SK-MEL-5 (cell line): ENCODE measurements at regions not wholly inside any gene's neighbourhood (a gene's known extent, or its start where the extent isn't known, plus 50 kb on each side); places are given as distances from the start of the nearest gene placed in this dataset.
A peak's percentile ranks its signal among the peaks of the same experiment; 100 is the strongest.

Experiments
- DNase-seq: peaks from one replicate; pipeline ENCODE4 v3.0.0-alpha.2; 2016; ENCODE audit warnings: low read depth, low spot score
- in situ Hi-C: cut with HindIII; loops from 2 replicates; pipeline ENCODE4 v1.10.0; 2016; ENCODE audit warnings: low sequenced_read_pairs, high pct_unique_total_duplicates, low pct_unique_long_range_greater_than_20kb

DNA sequence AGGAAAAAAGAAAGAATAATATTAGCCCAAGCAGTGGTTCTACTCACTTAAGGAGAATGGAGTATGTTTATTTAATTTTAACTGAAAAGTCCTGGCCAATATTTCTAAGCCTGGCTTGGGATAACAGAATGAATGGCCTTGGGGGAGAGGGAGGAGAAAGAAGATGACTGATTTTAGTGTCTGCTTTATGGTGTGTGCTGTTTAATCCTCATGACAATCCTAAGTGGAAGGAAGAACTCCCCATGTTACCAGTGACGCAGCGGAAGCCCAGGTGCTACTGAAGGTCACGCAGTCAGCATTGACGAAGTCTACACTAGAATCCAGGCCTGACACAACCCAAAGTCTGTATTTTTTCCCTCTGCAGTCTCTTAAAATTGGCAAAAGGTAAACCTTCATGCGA lies 50.5 kb downstream of the PALM2AKAP2 start:
- in situ Hi-C loops = no loop called here
- no peak for DNase-seq

DNA sequence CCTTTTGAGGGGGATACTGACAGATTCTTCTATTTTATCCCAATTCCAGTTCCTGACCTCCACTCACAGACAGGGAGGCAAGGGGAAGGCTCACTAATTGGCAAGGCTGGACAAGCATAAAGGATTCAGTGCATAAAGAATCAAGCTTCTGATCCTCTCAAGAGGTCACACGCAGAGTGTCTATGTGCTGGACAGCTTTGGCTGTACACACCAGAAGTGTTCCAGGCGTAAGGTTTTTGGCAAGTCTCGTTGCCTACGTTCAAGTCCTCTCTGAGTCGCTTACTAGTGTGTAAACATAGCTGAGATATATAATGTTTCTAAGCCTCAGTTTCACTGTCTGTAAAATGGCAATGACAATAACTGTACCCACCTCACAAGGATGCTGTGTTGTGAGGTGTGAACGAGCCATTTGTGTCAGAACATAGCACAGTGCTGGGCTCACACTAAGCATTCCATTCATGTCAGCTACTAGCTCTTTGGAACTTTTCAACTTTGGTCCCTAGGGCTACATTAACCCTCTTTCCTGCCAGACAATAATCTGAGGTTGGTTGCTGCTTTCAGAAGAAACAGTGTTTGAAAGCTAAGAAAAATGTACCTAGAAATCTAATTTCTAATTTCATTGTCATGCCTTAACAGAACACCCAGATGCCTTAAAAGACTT lies 52.1 kb downstream of the PALM2AKAP2 start:
- in situ Hi-C loops = no loop called here
- DNase-seq = no peak

DNA sequence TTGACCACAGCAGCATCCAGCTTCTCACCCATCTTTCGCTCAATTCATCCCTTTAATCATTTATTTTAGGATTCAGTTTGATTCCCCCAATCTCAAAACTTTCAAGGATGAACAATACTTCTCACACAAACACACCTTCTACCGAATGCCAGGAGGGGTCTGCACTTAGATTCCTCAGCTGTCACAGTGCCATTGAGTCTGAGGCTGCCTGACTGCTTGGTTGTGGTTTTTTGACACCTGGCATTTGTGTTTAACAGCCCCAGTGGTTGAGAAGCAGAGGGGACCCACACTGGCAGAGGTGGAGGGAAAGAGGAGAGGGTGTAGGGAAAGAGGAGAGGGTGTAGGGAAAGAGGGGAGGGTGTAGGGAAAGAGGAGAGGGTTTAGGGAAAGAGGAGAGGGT lies 54.9 kb downstream of the PALM2AKAP2 start:
- DNase-seq = no peak
- in situ Hi-C loops = no loop called here

DNA sequence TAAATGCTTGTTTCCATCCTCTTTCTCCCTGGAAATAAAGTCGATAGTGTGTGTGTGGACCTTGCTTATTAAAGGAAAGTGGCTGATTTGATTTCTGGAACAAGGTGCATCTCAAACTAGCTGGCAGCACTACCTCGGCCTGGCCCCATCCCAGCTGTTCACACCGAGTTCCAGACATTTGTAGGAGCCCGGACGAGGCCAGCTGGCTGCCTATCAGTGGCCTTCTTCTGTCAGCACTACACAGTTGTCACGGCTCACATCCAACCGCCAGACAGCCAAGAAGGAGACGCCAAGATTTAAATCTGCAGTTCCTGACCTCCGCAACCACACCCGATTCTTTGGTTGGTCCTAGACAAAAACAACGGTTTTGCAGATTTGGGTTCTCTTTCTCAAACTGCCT lies 63.6 kb downstream of the PALM2AKAP2 start:
- in situ Hi-C loops = no loop called here
- no peak for DNase-seq

DNA sequence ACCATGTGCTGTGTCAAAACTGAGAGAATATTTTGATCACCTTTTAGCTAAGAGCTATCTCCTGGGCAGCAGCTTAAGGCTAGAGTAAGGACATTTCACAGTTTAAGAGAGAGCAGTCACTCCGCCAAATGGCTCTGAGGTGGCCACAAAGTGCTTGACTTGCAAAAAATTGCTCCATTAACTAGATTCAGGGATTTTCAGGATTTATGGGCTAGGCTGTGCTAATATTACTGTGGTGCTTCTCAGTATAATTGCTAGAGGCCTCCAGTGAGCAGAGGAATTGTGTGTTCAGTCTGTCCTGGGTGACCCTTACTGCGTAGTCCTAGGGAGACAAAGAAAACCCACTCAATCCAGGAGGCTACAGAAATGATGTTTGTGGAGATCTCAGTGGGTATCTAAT lies 65.2 kb downstream of the PALM2AKAP2 start:
- in situ Hi-C loops = no loop called here
- no peak for DNase-seq

DNA sequence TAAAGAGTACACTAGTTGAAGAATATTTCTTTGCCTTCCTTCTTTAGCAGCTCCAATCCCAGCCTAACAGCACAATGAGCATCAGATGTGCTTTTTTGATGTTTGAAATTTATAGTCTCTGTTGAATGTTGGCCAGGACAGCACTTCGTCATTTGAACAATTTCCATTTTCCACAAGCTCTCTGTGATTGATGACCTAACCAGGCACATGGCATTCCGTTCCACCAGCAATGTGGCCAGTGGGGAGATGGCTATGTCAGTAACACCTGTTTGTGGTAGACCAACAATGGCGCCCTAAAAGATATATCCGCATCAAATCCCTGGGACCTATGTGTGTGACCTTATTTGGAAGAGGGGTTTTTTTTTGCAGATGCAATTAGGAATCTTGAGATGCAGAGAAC lies 66.8 kb downstream of the PALM2AKAP2 start:
- no peak for DNase-seq
- in situ Hi-C loops = no loop called here

DNA sequence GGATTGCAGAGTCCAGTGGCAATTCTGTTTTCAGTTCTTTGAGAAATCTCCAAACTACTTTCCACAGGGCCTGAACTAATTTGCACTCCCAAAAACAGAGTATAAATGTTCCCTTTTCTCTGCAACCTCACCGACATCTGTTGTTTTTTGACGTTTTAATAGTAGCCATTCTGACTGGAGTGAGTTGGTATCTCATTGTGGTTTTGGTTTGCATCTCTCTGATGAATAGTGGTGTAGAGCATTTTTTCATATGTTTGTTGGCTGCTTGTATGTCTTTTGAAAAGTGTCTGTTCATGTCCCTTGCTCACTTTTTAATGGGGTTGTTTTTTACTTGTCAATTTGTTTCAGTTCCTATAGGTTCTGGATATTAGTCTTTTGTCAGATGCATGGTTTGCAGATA lies 72.6 kb downstream of the PALM2AKAP2 start:
- DNase-seq = no peak
- in situ Hi-C loops = no loop called here

DNA sequence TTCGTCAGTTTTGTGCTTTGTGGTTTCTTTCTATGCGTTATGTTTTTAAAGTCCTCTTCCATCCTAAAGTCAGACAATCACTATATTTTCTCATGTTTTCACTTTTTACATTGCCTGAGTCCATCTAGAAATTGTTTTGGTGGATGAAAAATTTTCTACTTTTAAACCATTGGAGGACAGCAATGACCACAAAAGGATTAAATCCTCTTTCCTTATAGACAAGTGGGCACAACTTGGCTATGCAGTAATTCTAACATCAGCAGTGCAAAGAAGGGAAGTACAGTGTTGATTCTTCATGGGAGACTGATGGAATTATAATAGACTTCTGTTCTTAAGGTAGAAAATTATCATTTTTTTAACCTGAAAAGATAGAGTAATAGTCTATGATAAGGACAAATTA lies 75.5 kb downstream of the PALM2AKAP2 start:
- in situ Hi-C loops = no loop called here
- DNase-seq = no peak

DNA sequence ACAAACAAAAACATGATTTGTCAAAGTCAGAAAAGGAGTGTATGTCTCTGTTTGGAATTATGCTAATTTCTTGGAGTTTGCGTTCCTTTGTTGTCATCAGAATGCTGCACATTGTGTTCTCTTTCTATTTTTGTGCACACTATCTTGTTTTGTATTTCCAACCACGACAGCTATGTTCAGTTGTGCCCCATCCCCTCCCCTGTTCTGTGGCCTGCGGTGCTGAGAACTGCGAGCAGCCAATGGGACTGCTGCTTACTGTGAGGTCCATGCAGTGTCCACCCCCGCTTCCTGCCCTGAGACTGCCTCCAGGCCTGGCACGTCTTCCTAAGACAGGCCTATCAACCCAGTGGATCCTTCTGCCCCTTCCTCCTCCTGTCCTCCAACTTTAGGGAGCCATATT lies 76.8 kb downstream of the PALM2AKAP2 start:
- peak; percentile 20 for DNase-seq
- in situ Hi-C loops = no loop called here

DNA sequence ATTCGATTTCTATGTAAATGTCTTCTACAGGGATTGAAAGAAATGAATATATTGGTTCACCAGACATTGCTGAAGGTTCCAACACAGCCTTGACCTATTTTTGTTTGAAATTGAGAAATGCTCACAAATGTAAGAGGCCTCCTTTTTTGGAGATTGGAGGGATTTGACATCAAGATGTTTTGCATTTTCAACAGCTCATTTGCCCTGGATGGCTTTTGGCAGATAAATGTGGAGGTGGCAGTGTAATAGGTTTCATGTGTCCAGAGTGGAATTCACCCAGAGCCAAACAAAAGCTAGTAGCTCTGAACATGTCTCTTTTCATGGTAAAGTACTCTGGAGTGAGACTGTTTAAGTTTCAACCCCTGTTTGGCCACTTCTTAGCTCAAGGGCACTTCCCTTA lies 77.3 kb downstream of the PALM2AKAP2 start:
- in situ Hi-C loops = no loop called here
- no peak for DNase-seq

DNA sequence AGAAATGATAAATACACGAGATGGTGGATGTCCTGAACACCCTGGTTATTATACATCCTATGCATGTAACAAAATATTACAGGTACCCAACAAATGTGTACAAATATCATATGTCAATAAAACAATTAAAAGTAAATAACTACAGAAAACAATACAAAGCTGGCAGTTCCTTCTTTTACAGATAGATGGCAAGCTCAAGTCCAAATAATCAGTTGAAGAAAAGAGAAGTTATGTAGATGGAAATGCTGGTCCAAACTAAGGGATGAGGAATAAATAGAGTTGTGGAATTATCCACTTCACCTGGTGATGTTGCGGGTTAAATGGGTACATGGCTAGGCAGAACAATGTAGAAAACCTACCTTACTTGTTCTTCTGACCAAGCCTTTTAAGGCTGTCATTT lies 79.4 kb downstream of the PALM2AKAP2 start:
- no peak for DNase-seq
- in situ Hi-C loops = no loop called here

DNA sequence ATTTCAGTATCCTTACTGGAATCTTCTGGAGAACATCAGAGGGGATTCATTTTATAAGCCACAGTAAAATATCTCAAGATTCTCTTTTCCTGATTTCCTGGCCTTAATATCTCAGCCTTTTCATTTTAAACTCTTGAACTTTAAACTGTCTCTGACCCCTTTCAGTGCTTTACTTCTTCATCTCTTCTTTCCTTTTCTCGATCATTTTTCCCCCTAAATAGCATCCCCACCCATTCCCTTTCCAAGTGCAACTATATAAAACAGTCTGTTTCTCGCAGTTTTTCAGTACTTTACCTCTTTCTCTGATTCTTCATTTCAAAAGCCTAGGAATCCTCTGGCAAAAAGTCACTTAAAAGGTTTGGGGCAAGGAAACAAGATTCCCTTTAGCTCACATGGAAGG lies 80.5 kb downstream of the PALM2AKAP2 start:
- DNase-seq = no peak
- in situ Hi-C loops = no loop called here

DNA sequence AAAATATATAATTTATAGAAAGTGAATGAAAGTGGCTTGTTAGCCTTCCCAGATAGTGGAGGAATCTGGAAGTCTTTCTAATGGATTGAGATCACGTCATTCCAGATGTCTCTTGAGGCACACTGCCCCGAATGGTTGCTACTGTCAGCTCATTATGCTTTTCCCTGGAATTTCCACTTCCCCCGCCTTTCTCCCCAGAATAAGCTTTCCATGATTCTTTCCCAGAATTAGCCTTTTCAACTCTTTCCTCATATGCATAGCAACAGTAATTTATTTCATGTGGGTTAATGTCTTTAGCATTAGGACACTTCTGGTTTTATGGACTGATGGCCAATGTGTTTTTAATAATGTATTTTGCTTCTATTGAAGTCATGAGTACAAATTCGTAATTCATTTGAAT lies 81.5 kb downstream of the PALM2AKAP2 start:
- no peak for DNase-seq
- in situ Hi-C loops = no loop called here

DNA sequence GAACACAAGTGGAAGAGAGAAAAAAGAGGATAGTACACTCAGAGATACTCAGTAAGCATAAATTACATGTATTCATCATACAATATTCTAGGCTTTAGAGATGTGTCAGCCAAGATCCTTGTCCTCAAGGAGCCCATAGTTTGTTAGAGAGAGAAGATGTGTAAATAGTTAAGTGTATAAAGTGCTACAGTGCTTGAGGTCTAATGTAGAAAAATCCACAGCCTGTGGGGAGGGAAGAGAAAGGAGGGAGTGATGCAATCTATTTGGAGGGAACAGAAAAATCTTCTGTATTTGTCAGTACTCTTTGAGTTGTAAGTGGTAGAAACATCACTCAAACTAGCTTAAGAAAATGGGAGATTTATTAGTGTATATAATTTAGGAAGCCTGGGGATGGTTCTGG lies 81.9 kb downstream of the PALM2AKAP2 start:
- DNase-seq = no peak
- in situ Hi-C loops = no loop called here

DNA sequence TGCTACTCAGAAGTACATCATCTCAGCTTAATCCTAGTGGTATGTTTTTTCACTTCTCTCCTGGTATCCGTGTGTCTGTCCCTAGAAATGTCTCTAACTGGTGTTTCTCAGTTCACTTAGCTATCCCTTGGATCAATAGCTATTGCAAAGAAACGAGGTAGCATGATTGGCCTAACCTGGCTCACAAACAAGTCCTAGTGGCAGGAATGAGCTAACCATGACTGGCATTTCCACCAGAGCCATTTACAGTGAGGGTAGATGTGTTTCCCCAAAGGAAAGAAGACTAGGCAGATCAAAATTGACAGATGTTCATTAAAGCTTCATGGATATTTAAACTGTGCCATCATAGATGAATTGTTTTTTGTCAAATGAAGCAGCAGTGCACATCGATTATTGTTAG lies 82.5 kb downstream of the PALM2AKAP2 start:
- DNase-seq = no peak
- in situ Hi-C loops = no loop called here

DNA sequence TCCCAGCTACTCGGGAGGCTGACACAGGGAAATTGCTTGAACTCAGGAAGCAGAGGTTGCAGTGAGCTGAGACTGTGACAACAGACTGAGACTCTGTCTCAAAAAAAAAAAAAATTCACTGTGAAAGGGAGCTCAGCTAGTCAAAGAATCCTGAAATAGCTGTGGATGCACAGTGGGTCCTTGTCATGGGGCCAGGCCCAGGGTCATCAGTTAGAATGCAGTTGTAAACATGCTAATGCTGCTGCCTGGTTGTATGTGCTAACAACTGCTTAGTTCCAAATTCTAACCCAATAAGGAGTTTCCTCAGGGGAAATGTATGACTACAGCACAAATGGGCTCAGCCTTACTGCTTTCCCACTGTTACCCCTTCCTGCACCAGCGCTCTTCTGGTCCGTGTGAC lies 84.0 kb downstream of the PALM2AKAP2 start:
- in situ Hi-C loops = no loop called here
- no peak for DNase-seq

DNA sequence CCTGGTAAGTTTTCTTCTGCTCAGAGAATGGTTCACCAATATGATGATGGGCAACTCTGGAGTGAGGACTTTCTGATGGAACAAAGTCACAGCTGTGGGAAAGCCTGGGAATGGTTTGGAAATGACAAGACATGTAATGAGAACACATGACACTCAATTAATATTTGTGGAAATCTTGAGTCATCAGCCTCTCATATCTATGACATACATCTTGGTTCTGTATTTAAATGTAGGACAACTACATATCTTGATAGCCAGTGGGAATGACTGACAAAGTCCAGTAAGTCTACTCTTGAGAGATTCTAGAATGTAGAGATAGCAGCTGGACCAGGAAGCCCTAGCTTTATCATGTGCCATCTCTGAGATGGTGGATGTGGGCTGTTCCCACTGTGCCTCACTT lies 85.5 kb downstream of the PALM2AKAP2 start:
- DNase-seq = no peak
- in situ Hi-C loops = no loop called here

DNA sequence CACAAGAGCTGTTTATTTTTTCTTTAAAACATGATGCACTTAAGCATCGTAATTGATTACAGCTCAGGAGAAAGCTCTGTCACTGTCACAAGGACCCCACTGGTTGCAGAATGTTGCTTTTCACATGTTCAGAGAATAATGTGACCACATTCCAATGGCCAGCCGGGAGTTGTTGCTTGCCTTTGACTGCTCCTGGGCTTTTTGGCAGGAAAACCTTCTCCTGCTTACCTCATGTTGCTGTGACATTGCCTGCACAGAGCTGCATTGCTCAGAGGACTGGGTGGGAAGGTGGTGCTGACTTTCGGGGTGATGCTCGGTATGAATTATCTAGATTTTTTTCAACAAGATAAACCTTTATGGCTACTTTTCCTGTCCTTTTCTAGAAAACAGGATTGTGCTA lies 88.2 kb downstream of the PALM2AKAP2 start:
- in situ Hi-C loops = no loop called here
- DNase-seq = peak; percentile 11

DNA sequence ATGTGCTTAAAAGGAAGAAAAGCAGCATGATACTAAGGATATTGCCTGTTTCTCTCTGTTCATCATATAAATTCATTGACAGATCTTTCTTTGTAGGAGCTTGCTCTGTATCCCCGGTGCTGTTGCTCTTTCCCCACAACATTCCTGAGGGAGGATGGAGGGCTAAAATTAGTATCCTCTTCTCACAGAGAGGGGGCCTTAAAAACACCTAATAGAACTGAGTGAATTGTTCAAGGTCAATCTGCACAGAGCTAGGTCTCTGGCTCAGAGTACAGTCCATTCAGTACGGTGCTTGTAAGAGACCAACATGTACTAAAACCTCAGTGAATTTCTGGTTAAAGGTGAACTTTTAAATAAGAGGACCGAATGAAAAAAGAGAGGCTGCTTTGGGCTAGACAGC lies 88.7 kb downstream of the PALM2AKAP2 start:
- DNase-seq = no peak

DNA sequence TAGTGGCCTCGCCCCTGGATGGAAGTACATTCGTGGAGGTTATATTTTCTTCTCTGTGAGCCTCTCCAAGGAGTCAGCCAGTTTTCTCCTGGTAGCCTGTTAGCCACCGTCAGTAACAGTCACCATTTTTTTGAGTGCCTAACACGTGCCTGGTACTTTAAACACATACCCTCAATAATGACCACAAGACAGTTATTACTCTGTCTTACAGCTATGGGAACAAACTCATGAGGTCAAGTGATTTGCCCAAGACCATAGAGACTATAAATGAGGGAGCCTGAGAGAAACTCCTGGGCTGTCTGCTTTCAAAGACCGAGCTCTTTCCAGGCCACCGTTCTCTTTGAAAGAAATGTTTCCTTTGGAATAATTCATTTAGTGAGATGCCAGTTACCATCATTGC lies 90.4 kb downstream of the PALM2AKAP2 start:
- DNase-seq = peak; percentile 16
- in situ Hi-C loops = no loop called here

More for the DNA sequence above, 88.7 kb downstream of the PALM2AKAP2 start:
- in situ Hi-C loops = no loop called here
